Colonic mucosa (tissue), 4 donors: ENCODE measurements at regions not wholly inside any gene's neighbourhood (a gene's known extent, or its start where the extent isn't known, plus 50 kb on each side); places are given as distances from the start of the nearest gene placed in this dataset.
"Not testable (repeated sequence)": the region's sequence is repeated elsewhere in the genome, so short reads cannot be mapped to it uniquely, and the experiment has no call there.

Experiments
- DNase-seq: peaks from one replicate; pipeline ENCODE4 v3.0.0-alpha.2; 2020
- H3K27ac ChIP-seq: fragments of 200-600 bp; one replicate; pipeline ENCODE4 v1.8.0; 2021
- H3K27me3 ChIP-seq: fragments of 200-600 bp; one replicate; pipeline ENCODE4 v1.8.0; 2021
- H3K36me3 ChIP-seq: fragments of 200-600 bp; one replicate; pipeline ENCODE4 v1.8.0; 2021
- H3K4me1 ChIP-seq: fragments of 200-600 bp; one replicate; pipeline ENCODE4 v1.8.0; 2021; ENCODE audit warnings: mild to moderate bottlenecking
- H3K4me3 ChIP-seq: fragments of 200-600 bp; one replicate; pipeline ENCODE4 v1.8.0; 2021
- H3K9ac ChIP-seq, 2 donors: one replicate each; pipeline ENCODE4 v1.7.0; 2013; ENCODE audit warnings: control low read depth in 2 of 2, low read depth in 2 of 2, low read length in 2 of 2
- H3K9me3 ChIP-seq: fragments of 200-600 bp; one replicate; pipeline ENCODE4 v1.8.0; 2021
- CTCF ChIP-seq: fragments of 200-600 bp; IDR thresholded peaks from one replicate; pipeline ENCODE4 v1.8.0; 2022; ENCODE audit warnings: antibody characterized with exemption, mild to moderate bottlenecking
- intact Hi-C: fragments of 100-400 bp; cut with DNase I; formaldehyde crosslinking; loops from one replicate; pipeline ENCODE4 v1.14.1; 2022
- donor health status: healthy.
- donor health status: DM: no; HTN: no; CAD: no.
- donor health status: DM: no; HTN: no; CAD: no.

GRCh38 chr5:176144508-176144907 lies 93.7 kb upstream of the SIMC1 start:
- Histone ChIP-seq H3K27me3 (no peaks in the 10 kb centered on the region), H3K36me3 (no peaks in the 10 kb centered on the region), H3K4me1 (no peaks in the 10 kb centered on the region), H3K4me3 (no peak overlapping the region), H3K27ac (no peak overlapping the region), H3K9me3 (no peaks in the 10 kb centered on the region), H3K9ac (no peak overlapping the region)
- DNase-seq = no peak
- intact Hi-C loops = no loop called here
- no peak for TF ChIP-seq CTCF

GRCh38 chr5:176149948-176150347 lies 88.3 kb upstream of the SIMC1 start:
- H3K9ac ChIP-seq, H3K27me3 ChIP-seq, H3K4me3 ChIP-seq, H3K4me1 ChIP-seq, H3K36me3 ChIP-seq, H3K9me3 ChIP-seq, intact Hi-C loops, H3K27ac ChIP-seq, DNase-seq: not testable (repeated sequence)

GRCh38 chr5:176151281-176151680 lies 86.9 kb upstream of the SIMC1 start:
- H3K4me3 ChIP-seq = no peak overlapping the region
- H3K27ac ChIP-seq = no peak overlapping the region
- no peaks in the 10 kb centered on the region for H3K36me3 ChIP-seq
- TF ChIP-seq CTCF = no peak
- no peaks in the 10 kb centered on the region for H3K27me3 ChIP-seq
- no peaks in the 10 kb centered on the region for H3K4me1 ChIP-seq
- H3K9ac ChIP-seq = no peak overlapping the region
- H3K9me3 ChIP-seq = no peaks in the 10 kb centered on the region
- intact Hi-C loops = no loop called here
- no peak for DNase-seq

- Histone ChIP-seq H3K9ac (no peak overlapping the region), H3K27ac (no peak overlapping the region), H3K4me1 (no peaks in the 10 kb centered on the region), H3K27me3 (no peaks in the 10 kb centered on the region), H3K9me3 (no peaks in the 10 kb centered on the region), H3K4me3 (no peak overlapping the region), H3K36me3 (no peaks in the 10 kb centered on the region)
- TF ChIP-seq CTCF = no peak
- no peak for DNase-seq
- intact Hi-C loops = no loop called here
These were observed 85.9 kb upstream of the SIMC1 start for GRCh38 chr5:176152191-176152929.

GRCh38 chr5:176152930-176153311 lies 85.3 kb upstream of the SIMC1 start:
- Histone ChIP-seq H3K9me3 (no peaks in the 10 kb centered on the region), H3K9ac (no peak overlapping the region), H3K36me3 (no peaks in the 10 kb centered on the region), H3K27me3 (no peaks in the 10 kb centered on the region), H3K4me1 (no peaks in the 10 kb centered on the region), H3K4me3 (no peak overlapping the region), H3K27ac (no peak overlapping the region)
- intact Hi-C loops = no loop called here
- DNase-seq = no peak
- no peak for TF ChIP-seq CTCF

- no peak for DNase-seq
- no peaks in the 10 kb centered on the region for H3K9me3 ChIP-seq
- intact Hi-C loops = no loop called here
- no peak overlapping the region for H3K27ac ChIP-seq
- no peak overlapping the region for H3K4me3 ChIP-seq
- no peaks in the 10 kb centered on the region for H3K4me1 ChIP-seq
- H3K9ac ChIP-seq = no peak overlapping the region
- TF ChIP-seq CTCF = no peak
- H3K27me3 ChIP-seq = no peaks in the 10 kb centered on the region
- no peaks in the 10 kb centered on the region for H3K36me3 ChIP-seq
These were observed 84.5 kb upstream of the SIMC1 start for GRCh38 chr5:176153741-176154140.
